GM12874 (cell line): ENCODE measurements at regions not wholly inside any gene's neighbourhood (a gene's known extent, or its start where the extent isn't known, plus 50 kb on each side); places are given as distances from the start of the nearest gene placed in this dataset.

Source experiments
- TF ChIP-seq, protein P1 (sequence below): IDR thresholded peaks from 2 replicates; pipeline ENCODE4 v1.5.1; 2011; ENCODE audit warnings: low read depth, mild to moderate bottlenecking, control low read depth, low read length, moderate library complexity; ENCODE audit not compliant: insufficient read depth

DNA sequence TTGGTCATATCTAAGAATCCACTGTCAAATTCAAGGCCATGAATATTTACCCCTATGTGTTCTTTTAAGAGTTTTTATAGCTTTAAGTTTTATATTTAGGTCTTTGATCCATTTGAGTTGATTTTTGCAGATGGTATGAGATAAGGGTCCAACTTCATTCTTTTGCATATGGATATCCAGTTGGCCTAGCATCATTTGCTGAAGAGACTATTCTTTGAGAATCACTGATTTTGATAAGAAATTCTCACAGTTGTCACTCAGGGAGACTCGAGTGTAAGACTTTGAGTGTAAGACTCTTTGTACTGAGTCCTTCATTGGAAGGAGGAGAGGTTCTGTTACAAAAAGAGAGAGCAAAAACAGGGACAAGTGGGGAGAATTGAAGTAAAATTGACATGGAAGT is 74.8 kb downstream of the CBLL2 start:
- TF ChIP-seq, protein P1, sequence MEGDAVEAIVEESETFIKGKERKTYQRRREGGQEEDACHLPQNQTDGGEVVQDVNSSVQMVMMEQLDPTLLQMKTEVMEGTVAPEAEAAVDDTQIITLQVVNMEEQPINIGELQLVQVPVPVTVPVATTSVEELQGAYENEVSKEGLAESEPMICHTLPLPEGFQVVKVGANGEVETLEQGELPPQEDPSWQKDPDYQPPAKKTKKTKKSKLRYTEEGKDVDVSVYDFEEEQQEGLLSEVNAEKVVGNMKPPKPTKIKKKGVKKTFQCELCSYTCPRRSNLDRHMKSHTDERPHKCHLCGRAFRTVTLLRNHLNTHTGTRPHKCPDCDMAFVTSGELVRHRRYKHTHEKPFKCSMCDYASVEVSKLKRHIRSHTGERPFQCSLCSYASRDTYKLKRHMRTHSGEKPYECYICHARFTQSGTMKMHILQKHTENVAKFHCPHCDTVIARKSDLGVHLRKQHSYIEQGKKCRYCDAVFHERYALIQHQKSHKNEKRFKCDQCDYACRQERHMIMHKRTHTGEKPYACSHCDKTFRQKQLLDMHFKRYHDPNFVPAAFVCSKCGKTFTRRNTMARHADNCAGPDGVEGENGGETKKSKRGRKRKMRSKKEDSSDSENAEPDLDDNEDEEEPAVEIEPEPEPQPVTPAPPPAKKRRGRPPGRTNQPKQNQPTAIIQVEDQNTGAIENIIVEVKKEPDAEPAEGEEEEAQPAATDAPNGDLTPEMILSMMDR, result no peak

DNA sequence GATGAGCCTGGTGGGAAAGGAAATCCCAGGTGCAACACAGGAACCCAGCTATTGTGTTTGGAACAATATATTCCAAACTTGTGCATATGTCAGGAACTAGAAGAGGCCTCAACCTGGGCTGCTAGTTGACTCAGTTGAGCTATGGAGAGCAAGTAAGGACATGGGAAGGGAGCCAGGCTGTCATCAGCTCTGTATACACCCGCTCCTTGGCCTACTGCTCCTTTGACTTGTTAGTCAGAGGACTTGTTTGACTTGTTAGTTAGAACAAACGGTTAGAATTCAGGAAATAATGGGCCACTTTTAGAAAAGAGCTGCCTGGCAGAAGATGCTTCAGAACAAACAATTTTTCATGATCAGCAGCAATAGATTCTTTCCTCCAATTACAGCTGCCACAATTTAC is 76.4 kb downstream of the CBLL2 start:
- TF ChIP-seq, protein P1, result no peak

DNA sequence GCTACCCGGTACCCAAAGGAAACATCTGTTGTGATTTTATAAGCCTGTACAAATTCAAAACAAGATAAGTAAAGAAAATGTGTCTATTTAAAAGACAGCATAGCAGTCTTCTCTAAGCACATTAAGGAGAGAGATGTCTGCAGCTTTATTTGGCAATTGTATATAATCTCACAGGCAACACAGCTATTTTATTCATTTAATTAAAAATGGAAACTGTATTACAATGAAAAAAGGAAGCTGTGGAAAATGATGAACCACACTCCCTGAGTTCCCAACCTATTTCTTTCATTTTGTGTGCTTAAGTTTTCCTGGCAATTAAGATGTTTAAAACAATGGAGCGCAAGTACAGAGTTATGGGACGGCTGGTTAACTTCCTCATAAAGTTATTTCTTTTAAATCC is 78.4 kb downstream of the CBLL2 start:
- TF ChIP-seq, protein P1, result no peak

- TF ChIP-seq, protein P1, result no peak
Measured at GRCh38 chrX:22351966-22352365, 79.3 kb downstream of the CBLL2 start.

DNA sequence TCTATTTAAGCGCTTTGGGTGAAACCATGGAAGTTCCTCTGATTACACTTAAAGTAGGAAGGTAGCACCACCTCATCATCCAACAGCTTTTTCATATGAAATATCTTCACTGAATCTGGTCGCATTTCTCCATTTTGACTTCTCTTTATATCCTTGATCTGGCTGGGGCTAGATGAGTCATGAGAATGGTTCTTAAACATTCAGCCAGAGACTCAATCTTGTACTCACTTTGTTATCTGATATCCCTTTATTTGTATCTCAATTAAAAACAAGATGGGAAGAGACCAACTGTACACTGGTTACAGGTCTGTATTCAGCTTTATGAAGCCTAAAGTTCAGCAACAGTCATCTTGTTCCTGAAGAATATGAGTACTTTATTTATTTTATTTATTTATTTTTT is 84.9 kb downstream of the CBLL2 start:
- TF ChIP-seq, protein P1, result no peak

- TF ChIP-seq, protein P1, result no peak
Measured at GRCh38 chrX:22360129-22360528, 87.4 kb downstream of the CBLL2 start.

- TF ChIP-seq, protein P1, result no peak
Measured at GRCh38 chrX:22365460-22365859, 92.7 kb downstream of the CBLL2 start.
